Mucosa of descending colon (tissue), 3 donors: ENCODE measurements at regions not wholly inside any gene's neighbourhood (a gene's known extent, or its start where the extent isn't known, plus 50 kb on each side); places are given as distances from the start of the nearest gene placed in this dataset.

Experiments
- ATAC-seq: fragments of 200-7000 bp; cut with Tn5 transposase; one replicate; pipeline ENCODE4 v1.9.1; 2020; ENCODE audit warnings: mild to moderate bottlenecking, moderate library complexity
- DNase-seq, 3 donors: peaks; one replicate each; pipeline ENCODE4 v3.0.0-alpha.2; 2020
- H3K36me3 ChIP-seq: fragments of 200-600 bp; one replicate; pipeline ENCODE4 v1.8.0; 2021; ENCODE audit warnings: low read depth, mild to moderate bottlenecking
- H3K4me1 ChIP-seq: fragments of 200-600 bp; one replicate; pipeline ENCODE4 v1.8.0; 2021; ENCODE audit warnings: low read depth, mild to moderate bottlenecking
- H3K4me3 ChIP-seq: fragments of 200-600 bp; one replicate; pipeline ENCODE4 v1.8.0; 2021; ENCODE audit warnings: mild to moderate bottlenecking
- H3K9me3 ChIP-seq: fragments of 200-600 bp; one replicate; pipeline ENCODE4 v1.8.0; 2021; ENCODE audit warnings: mild to moderate bottlenecking
- CTCF ChIP-seq: fragments of 200-600 bp; IDR thresholded peaks from one replicate; pipeline ENCODE4 v1.8.0; 2022; ENCODE audit warnings: antibody characterized with exemption, mild to moderate bottlenecking
- intact Hi-C, 2 donors: fragments of 100-400 bp; cut with DNase I in 1 of 2; cut with micrococcal nuclease in 1 of 2; formaldehyde crosslinking; loops; one replicate each; pipeline versions ENCODE4 v1.11.0 to v1.11.1; 2022; cut with DNase I, micrococcal nuclease
- donor health status: DM: no; HTN: no; CAD: no; lungs with moderate emphysema.
- donor health status: DM: no; HTN: no; CAD: no.
- donor health status: DM: no; HTN: yes; CAD: no.

GRCh38 chr2:234666911-234667310 is 170.0 kb upstream of the ARL4C start:
- H3K36me3 ChIP-seq, result no peaks in the 10 kb centered on the region
- ATAC-seq (no peak), DNase-seq (no peak)
- no peaks in the 10 kb centered on the region for H3K9me3 ChIP-seq
- no peaks in the 10 kb centered on the region for H3K4me1 ChIP-seq
- intact Hi-C loops, result no loop called here
- no peak for TF ChIP-seq CTCF
- no peak overlapping the region for H3K4me3 ChIP-seq

- ATAC-seq (no peak), DNase-seq (no peak)
- Histone ChIP-seq H3K36me3 (no peaks in the 10 kb centered on the region), H3K4me1 (no peaks in the 10 kb centered on the region), H3K4me3 (no peak overlapping the region), H3K9me3 (no peaks in the 10 kb centered on the region)
- intact Hi-C loops, result no loop called here
- TF ChIP-seq CTCF, result no peak
Observed at GRCh38 chr2:234665304-234665703, 168.4 kb upstream of the ARL4C start.

- Histone ChIP-seq H3K4me1 (no peaks in the 10 kb centered on the region), H3K4me3 (no peak overlapping the region), H3K9me3 (no peaks in the 10 kb centered on the region), H3K36me3 (no peaks in the 10 kb centered on the region)
- no peak for TF ChIP-seq CTCF
- DNase-seq, result no peak
- intact Hi-C loops, result no loop called here
- no peak for ATAC-seq
Observed at GRCh38 chr2:234661849-234662248, 165.0 kb upstream of the ARL4C start.

GRCh38 chr2:234661175-234661574 is 164.3 kb upstream of the ARL4C start:
- no peak for ATAC-seq
- H3K4me1 ChIP-seq, result no peaks in the 10 kb centered on the region
- H3K36me3 ChIP-seq, result no peaks in the 10 kb centered on the region
- H3K9me3 ChIP-seq, result no peaks in the 10 kb centered on the region
- no peak overlapping the region for H3K4me3 ChIP-seq
- DNase-seq, result no peak
- no peak for TF ChIP-seq CTCF
- intact Hi-C loops, result no loop called here

GRCh38 chr2:234655706-234656105 is 158.8 kb upstream of the ARL4C start:
- no peaks in the 10 kb centered on the region for H3K36me3 ChIP-seq
- TF ChIP-seq CTCF, result no peak
- no peak for ATAC-seq
- no peak overlapping the region for H3K4me3 ChIP-seq
- H3K4me1 ChIP-seq, result no peaks in the 10 kb centered on the region
- intact Hi-C loops, result no loop called here
- no peaks in the 10 kb centered on the region for H3K9me3 ChIP-seq
- DNase-seq, result no peak

- DNase-seq (no peak), ATAC-seq (no peak)
- no peaks in the 10 kb centered on the region for H3K36me3 ChIP-seq
- H3K4me3 ChIP-seq, result no peak overlapping the region
- no peaks in the 10 kb centered on the region for H3K4me1 ChIP-seq
- no peak for TF ChIP-seq CTCF
- intact Hi-C loops, result no loop called here
- H3K9me3 ChIP-seq, result no peaks in the 10 kb centered on the region
Observed at GRCh38 chr2:234650911-234651310, 154.0 kb upstream of the ARL4C start.
